OCI-LY3 (cell line): ENCODE measurements at regions not wholly inside any gene's neighbourhood (a gene's known extent, or its start where the extent isn't known, plus 50 kb on each side); places are given as distances from the start of the nearest gene placed in this dataset.

Source experiments
- CTCF ChIP-seq: fragments of 200-600, 300-600 bp; sonication (generic); IDR thresholded peaks from 2 replicates; pipeline ENCODE4 v1.5.1; 2014; ENCODE audit warnings: antibody characterized with exemption, low read length, low read depth
- EZH2phosphoT487 ChIP-seq: fragments of 200-600 bp; shearing (Covaris generic); IDR thresholded peaks from 2 replicates; pipeline ENCODE4 v1.6.1; 2018; ENCODE audit warnings: antibody characterized with exemption, mixed run types, low read depth

- TF ChIP-seq CTCF (no peak), EZH2phosphoT487 (no peak)
These were observed 169.4 kb upstream of the SHH start for GRCh38 chr7:155981703-155982102.
